T-helper 2 cell (primary cell): ENCODE measurements at regions not wholly inside any gene's neighbourhood (a gene's known extent, or its start where the extent isn't known, plus 50 kb on each side); places are given as distances from the start of the nearest gene placed in this dataset.

Experiments
- DNase-seq, 5 experiments: peaks; one replicate each; pipeline versions ENCODE4 v3.0.0 to v3.0.0-alpha.2; 2012 to 2022

DNA sequence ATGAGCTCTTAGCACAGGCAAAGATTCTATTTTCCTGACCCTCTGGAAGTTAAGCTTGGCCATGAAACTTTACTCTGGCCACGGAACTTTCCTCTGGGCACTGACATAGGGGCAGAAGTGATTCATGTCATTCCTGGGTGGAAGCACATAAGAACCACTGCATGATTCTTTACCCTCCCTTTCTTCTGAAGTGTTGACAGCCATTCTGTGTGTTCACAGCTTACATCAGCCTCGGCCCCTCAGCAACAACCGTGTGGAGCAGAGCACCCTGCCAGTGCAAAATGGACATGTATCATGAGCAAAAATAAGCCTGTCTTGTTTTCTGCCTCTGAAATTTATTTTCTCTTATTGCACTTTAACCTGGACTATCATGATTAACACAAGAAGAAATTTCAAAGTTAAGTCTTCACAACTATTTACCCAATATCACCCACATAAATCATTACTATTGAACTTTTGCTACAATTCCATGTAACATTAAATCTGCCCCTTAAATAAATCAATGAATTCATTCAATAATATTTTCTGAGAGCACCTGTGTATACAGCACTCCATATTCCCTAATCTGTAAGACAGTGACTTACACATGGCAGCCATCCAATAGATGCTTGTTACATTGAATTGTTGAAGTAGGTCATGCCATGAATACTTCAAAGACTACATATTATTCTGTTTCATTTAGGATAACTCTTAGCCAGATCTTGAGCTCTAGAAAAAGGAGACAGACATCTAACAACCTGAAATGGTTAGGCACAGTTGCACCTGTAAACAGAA lies 531.9 kb downstream of the IRS1 start:
- DNase-seq, result no peak

- DNase-seq, result no peak
Observed at GRCh38 chr2:226256709-226257376, 542.8 kb downstream of the IRS1 start.

DNA sequence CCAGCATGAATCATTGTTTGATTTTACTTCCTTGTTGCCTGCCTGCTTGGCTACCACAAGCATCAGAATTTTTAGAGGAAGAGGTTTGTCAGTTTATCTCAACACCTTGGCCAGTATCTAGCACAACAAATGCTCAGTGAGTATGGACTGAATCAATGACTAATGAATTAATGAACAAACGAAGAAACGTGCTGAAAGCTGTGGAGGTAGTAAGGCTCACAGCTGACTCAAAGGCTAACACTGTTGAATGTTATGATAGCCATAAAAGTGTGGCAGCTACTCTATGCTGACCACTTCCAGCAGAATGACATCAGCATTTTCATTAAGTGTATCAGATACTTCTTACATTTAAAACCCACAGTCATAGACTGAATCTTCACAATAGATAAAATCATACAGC lies 543.4 kb downstream of the IRS1 start:
- DNase-seq, result no peak

- DNase-seq, result no peak
Observed at GRCh38 chr2:226251661-226252060, 548.0 kb downstream of the IRS1 start.

GRCh38 chr2:226247289-226248275 lies 552.0 kb downstream of the IRS1 start:
- no peak for DNase-seq

DNA sequence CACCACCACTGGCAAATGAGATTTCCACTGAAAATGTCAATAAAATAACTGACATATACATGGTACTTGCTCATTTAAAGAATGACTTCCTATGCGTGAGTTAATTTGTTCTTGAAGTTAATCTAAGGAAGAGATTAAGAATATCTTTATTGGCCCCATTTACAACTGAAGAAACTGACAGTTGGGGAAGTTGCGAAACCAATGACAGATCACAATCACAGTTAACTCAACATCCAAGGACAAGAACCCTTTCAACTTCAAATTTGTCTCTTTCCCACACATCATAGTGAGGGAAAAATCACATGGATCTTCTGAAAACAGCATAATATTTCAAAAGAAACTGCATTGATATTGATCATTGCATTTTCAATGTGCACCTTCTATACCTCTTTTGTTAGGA lies 565.4 kb downstream of the IRS1 start:
- no peak for DNase-seq

DNA sequence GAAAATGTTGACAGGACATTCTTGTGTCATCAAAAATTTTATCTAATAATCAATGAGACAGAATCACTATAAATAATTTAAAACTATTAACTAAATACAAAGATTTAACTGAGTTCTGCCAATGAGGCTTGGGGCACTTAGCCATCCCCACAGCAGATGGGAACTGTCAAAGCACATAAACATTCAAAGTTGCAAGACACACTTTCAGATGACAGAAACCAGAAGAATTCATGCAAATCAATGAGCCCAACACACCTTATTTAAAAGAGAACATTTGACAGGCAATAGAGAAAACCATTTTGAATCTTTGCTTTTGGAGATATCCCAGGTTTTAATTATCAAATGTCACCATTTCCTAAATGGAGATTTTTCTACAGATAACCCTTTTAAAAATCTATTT lies 566.2 kb downstream of the IRS1 start:
- no peak for DNase-seq

- no peak for DNase-seq
Observed at GRCh38 chr2:226228080-226228479, 571.5 kb downstream of the IRS1 start.

DNA sequence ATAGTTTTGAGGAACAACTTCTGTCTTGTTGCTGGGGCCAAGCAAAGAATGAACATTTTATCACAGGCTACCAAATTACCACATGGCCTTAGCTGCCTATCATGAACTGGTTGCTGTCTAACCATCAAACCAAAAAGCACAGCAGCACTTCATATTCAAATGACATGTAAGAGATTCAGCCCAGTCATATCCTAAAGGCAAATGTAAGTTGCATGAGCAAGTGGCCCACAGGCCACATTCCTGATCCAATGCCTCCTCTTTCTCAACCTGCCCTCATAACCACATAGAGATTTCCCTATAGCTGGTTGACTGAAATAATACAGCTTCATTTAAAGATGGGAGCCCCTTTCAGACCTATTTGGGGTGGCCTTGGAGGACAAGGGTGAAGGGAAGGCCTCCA lies 572.3 kb downstream of the IRS1 start:
- DNase-seq, result no peak

GRCh38 chr2:226223704-226224103 lies 575.9 kb downstream of the IRS1 start:
- DNase-seq, result no peak

GRCh38 chr2:226220511-226220910 lies 579.1 kb downstream of the IRS1 start:
- no peak for DNase-seq

DNA sequence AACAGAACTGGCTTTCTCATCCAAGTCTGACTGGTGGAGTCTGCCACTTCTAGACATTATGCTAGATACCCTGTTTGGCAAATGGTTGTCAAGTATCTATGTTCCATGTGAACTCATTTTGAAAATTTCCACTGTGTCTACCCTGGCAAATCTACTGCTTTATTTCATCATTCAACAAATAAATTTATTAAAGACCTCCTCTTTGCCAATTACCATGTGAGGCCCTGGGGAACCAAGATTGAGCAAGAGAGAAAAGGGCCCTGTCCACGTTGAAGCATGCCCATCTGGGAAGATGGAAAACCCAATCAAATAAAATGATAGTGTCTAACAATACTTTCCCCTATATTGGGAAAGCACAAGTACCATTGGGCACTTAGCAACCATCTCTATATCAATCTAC lies 582.4 kb downstream of the IRS1 start:
- DNase-seq, result no peak

DNA sequence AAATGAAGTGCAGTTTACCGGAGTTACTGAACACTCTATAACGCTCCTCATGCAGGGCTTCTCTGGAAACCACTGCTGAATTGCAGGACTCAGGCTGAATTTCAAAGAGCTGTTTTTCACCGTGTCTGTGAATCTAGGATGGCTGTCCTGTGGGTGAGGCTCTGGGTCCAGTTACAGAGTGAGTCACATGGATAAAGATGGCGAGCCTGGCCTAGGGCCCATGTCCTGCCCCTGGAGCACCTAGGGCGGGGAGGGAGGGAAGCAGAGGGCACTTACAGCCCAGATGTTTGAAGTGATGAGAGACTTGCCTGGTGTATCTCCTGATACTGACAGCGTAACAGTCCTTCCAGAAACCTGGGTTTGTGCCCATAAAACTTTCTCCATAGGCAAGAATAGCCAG lies 583.0 kb downstream of the IRS1 start:
- no peak for DNase-seq

DNA sequence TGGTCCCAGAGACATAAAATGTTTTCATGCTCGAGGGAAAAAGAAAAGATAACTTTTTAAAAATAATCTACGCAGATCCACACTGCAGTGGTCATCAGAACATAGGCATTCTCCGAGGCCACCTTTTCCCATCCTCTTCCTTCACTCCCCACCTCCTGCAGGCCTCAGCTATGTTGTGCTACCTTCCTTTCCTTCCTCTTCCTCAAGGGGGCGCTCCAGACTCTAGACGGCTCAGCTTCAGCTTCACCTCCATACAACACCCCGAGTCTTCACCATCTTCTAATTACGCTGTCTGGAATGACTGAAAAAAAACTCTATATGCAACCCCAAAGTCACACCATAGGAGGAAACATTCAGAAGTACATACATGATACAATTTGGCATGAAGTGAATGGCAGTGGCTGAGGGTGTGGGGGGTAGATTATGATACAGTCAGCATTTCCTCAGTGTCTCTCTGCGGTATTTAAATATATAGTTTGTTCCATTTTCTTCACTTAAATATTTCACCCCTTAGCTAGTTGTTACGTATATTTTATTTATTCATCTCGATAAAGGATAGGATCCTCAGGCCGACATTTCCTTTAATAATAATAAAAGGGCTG lies 583.6 kb downstream of the IRS1 start:
- peak in 4 of 5 experiments; percentile 5 to 49 (median 26) for DNase-seq

GRCh38 chr2:226213717-226214116 lies 585.9 kb downstream of the IRS1 start:
- DNase-seq, result no peak

DNA sequence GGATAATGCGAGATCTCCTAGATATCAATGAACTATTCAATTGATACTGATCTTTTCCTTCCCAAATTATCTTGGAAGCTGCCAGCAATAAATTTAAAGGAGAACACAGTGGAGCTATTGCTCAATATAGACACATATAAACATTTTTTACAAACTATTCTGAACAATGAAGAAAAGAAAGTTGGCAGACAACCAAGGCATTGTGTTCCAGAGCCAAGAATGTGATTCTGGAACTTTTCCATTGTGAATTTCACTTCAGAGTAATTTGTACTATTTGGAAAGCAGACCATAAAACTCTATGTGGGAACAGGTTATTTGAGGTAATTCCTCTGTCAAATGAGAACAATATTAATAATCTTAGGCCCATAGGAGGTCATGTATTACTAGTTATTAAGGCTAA lies 588.2 kb downstream of the IRS1 start:
- DNase-seq, result no peak

DNA sequence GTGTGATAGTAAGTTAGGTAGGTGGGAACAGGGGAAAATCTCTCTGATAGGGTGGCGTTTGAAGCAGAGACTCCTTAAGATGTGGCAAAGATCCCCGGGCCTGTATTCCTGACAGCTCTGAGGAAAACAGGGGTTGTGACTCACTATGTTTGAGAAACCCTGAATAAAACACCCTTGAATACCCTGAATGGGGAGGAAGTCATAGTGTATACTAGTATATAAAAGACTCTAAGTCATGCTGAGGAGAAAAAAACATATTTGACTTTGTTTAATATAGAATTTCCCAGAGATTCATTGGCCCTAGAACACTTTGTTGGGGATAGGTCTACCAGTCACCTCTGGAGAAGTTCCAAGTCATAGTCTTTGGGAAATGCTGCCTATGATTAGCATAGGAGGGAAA lies 590.9 kb downstream of the IRS1 start:
- DNase-seq, result no peak

DNA sequence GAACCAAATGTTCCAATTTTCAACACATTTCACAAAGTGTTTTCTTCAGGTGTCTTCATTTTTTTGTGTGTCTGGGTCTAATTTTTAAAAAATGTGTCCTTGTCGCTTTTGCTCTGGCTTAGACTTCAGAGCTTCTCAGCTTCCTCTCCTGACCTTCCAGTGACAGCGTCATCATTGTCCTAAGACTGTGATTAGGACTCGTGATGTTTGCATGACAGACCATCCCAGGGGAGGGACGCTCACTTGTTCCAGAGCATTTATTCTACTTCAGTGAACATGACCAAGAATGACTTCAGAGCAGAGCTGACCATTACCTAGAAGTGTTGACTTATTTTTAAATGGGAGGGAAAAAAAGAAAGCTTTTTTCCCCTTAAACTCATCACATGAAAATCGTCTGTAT lies 591.9 kb downstream of the IRS1 start:
- no peak for DNase-seq

GRCh38 chr2:226199555-226199954 lies 600.1 kb downstream of the IRS1 start:
- DNase-seq, result no peak

- DNase-seq, result no peak
Observed at GRCh38 chr2:226198956-226199355, 600.7 kb downstream of the IRS1 start.

DNA sequence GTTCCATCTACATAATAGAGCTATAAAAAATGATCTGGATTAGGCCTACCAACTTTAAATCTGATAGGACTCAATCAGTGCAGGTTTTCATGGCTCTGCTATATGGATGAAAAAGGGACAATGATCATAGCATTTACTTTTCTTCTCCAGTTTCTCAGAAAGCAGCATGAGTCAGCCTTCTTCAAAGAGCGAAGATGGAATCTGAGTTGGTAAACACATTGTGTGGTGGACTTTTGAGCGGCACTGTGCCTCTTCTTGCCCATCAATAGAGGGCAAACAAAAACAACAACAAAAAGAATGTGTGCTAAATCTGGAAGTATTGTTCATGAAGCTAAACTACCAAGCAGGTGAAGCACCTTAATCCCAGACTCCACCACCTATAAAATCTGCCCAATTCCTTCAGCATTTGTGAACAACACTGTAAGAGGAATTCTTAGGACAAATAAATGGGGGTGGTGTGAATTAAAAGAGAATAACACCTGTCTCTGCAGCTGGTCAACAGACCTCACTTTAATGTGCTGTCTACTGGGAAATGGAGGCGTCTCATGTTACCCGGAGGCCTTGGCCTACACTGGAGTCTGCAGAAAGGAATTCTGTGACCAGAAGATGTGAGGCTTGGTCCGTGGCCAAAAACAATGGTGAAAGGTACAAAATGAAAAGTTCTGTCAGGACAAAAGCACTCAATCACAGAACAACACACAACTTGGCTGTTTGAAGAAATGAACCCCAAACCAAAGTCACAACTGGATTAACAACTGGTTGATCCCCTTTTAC lies 609.0 kb downstream of the IRS1 start:
- DNase-seq, result no peak

- DNase-seq, result no peak
Observed at GRCh38 chr2:226189061-226189460, 610.6 kb downstream of the IRS1 start.
